Gastroesophageal sphincter (tissue), 4 donors: ENCODE measurements at regions not wholly inside any gene's neighbourhood (a gene's known extent, or its start where the extent isn't known, plus 50 kb on each side); places are given as distances from the start of the nearest gene placed in this dataset.

ENCODE experiments used
- ATAC-seq: fragments of 150-250 bp; one replicate; pipeline ENCODE4 v1.9.1; 2016; ENCODE audit warnings: mild to moderate bottlenecking, moderate library complexity
- H3K27ac ChIP-seq, 4 donors: fragments of 200-600 bp; sonication (generic) in 3 of 4; 1 replicate in 3 of 4; 2 replicates in 1 of 4; pipeline ENCODE4 v1.5.1; 2016 to 2019
- H3K27me3 ChIP-seq: fragments of 200-600 bp; sonication (generic); one replicate; pipeline ENCODE4 v1.5.1; 2019
- H3K36me3 ChIP-seq, 2 donors: fragments of 200-600 bp; sonication (generic); one replicate each; pipeline ENCODE4 v1.5.1; 2019; ENCODE audit warnings: control low read depth in 1 of 2
- H3K4me1 ChIP-seq, 3 donors: fragments of 200-600 bp; sonication (generic); 1 replicate in 2 of 3; 2 replicates in 1 of 3; pipeline ENCODE4 v1.5.1; 2016 to 2019; ENCODE audit warnings: control low read depth in 2 of 3
- H3K4me3 ChIP-seq, 2 donors: fragments of 200-600 bp; sonication (generic); one replicate each; pipeline ENCODE4 v1.5.1; 2019; ENCODE audit warnings: mild to moderate bottlenecking in 1 of 2, moderate library complexity in 1 of 2
- H3K9me3 ChIP-seq, 3 donors: fragments of 200-600 bp; sonication (generic); one replicate each; pipeline ENCODE4 v1.5.1; 2017 to 2019; ENCODE audit warnings: control low read depth in 2 of 3
- EP300 ChIP-seq: sonication (generic); formaldehyde crosslinking; IDR thresholded peaks from one replicate; pipeline ENCODE4 v1.6.1; 2017; ENCODE audit warnings: antibody characterized with exemption, mild to moderate bottlenecking
- POLR2A ChIP-seq, 2 donors: fragments of 450-650 bp; IDR thresholded peaks; one replicate each; pipeline ENCODE4 v1.6.1; 2017; ENCODE audit warnings: antibody characterized with exemption in 2 of 2, mild to moderate bottlenecking in 2 of 2, moderate library complexity in 1 of 2
- POLR2AphosphoS5 ChIP-seq: sonication (generic); formaldehyde crosslinking; IDR thresholded peaks from one replicate; pipeline ENCODE4 v1.6.1; 2017; ENCODE audit warnings: antibody characterized with exemption
- WGBS, 2 donors: methylation state at CpG; one replicate each; pipeline ENCODE4 v1.1.5; 2018; ENCODE audit warnings: low coverage in 1 of 2; 5-methylcytosine and 5-hydroxymethylcytosine counted together
- TF ChIP-seq, protein P1 (sequence below), 4 experiments: fragments of 200-600 bp in 2 of 4; fragments of 450-650 bp in 2 of 4; sonication (generic) in 1 of 4; IDR thresholded peaks; one replicate each; pipeline ENCODE4 v1.5.1; 2017 to 2019; ENCODE audit warnings: antibody characterized with exemption in 4 of 4, mild to moderate bottlenecking in 2 of 4, moderate library complexity in 2 of 4

DNA sequence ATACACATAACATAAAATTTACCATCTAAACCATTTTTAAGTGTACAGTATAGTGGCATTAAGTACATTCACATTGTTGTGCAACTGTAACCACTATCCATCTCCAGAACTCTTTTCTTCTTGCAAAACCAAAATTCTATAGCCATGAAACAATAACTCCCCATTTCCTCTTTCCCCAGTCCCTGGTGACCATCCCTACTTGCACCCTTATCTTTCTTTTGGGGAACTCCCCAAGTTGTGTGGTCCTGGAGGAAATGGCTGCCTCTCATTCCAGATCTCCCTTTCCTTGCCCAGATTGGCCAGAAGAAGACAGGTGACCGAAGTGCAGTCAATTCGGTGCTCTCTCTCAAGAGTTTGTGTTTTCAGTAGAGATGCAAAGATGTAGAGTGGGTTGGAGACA is 389.6 kb upstream of the C1orf87 start:
- no peak overlapping the region for H3K27ac ChIP-seq
- no peaks in the 10 kb centered on the region for H3K4me1 ChIP-seq
- no peaks in the 10 kb centered on the region for H3K9me3 ChIP-seq
- WGBS, 2 donors = no CpG with 5 or more reads among the region's 2 CpGs
- TF ChIP-seq, protein P1, sequence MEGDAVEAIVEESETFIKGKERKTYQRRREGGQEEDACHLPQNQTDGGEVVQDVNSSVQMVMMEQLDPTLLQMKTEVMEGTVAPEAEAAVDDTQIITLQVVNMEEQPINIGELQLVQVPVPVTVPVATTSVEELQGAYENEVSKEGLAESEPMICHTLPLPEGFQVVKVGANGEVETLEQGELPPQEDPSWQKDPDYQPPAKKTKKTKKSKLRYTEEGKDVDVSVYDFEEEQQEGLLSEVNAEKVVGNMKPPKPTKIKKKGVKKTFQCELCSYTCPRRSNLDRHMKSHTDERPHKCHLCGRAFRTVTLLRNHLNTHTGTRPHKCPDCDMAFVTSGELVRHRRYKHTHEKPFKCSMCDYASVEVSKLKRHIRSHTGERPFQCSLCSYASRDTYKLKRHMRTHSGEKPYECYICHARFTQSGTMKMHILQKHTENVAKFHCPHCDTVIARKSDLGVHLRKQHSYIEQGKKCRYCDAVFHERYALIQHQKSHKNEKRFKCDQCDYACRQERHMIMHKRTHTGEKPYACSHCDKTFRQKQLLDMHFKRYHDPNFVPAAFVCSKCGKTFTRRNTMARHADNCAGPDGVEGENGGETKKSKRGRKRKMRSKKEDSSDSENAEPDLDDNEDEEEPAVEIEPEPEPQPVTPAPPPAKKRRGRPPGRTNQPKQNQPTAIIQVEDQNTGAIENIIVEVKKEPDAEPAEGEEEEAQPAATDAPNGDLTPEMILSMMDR (IDR thresholded peaks at IDR 0.05) = no peak
- no peak for TF ChIP-seq EP300
- no peak for TF ChIP-seq POLR2A (IDR thresholded peaks at IDR 0.05)
- no peak for TF ChIP-seq POLR2AphosphoS5
- H3K36me3 ChIP-seq = no peaks in the 10 kb centered on the region
- H3K27me3 ChIP-seq = no peaks in the 10 kb centered on the region
- no peak overlapping the region for H3K4me3 ChIP-seq
- no peak for ATAC-seq

DNA sequence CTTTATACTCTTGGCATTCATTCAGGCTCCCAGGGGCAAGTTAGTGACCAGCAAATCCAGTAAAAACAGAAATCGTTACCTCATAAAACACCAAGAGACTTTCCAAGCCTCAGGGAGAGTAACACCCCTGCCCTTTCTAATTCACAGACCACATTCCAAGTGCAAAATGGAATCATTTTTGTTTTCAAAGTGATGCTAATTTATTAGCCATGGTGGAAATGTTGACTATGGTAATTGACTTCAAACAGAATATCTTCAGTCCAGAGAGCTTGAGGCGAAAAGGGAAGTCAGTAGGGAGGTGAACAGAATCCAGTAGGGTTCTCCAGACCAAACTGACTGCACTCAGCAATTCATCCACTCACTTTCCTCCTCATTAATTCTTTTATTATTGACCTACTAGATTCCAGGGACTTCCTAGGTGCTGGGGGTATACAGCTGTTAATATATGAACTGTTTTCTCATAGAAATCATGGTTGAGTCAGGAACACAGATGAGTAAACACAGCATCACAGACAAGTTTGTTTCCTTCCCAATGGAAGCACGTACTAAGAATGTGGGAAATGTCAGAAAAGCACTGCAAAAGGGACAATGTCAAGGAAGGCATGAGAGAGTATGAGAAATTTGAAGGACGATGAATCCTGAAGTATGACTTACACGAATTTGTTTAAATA is 388.5 kb upstream of the C1orf87 start:
- no peak overlapping the region for H3K4me3 ChIP-seq
- ATAC-seq = no peak
- no peaks in the 10 kb centered on the region for H3K27me3 ChIP-seq
- H3K4me1 ChIP-seq = no peaks in the 10 kb centered on the region
- no peak for TF ChIP-seq POLR2AphosphoS5
- TF ChIP-seq POLR2A (IDR thresholded peaks at IDR 0.05) = no peak
- no peak for TF ChIP-seq EP300
- TF ChIP-seq, protein P1 (IDR thresholded peaks at IDR 0.05) = no peak
- WGBS, 2 donors = 66 to 85% methylated on average over 5 of the region's 5 CpGs
- no peaks in the 10 kb centered on the region for H3K36me3 ChIP-seq
- peaks cover 0 to 4% (median 0%) of the 10 kb centered on the region in 3 donors for H3K9me3 ChIP-seq
- no peak overlapping the region for H3K27ac ChIP-seq

DNA sequence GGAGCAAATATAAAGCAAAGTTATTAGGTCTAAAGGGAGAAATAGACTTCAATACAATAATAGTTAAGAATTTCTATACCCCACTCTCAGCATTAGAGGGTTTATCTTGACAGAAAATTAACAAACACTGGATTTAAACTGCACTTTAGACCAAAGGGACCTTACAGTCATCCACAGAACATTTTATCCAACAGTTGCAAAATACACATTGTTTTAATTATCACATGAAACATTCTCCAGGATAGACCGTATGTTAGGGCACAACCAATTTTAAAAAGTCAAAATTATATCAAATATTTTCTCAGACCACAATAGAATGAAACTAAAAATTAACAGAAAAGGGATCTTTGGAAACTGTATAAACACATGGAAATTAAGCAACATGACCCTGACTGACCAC is 384.5 kb upstream of the C1orf87 start:
- H3K27ac ChIP-seq = no peak overlapping the region
- TF ChIP-seq POLR2AphosphoS5 = no peak
- WGBS, 2 donors = 75 to 89% methylated on average over 1 of the region's 1 CpG
- no peaks in the 10 kb centered on the region for H3K4me1 ChIP-seq
- no peaks in the 10 kb centered on the region for H3K27me3 ChIP-seq
- peaks cover 0 to 21% (median 0%) of the 10 kb centered on the region in 3 donors for H3K9me3 ChIP-seq
- no peak for ATAC-seq
- H3K36me3 ChIP-seq = no peaks in the 10 kb centered on the region
- no peak overlapping the region for H3K4me3 ChIP-seq

GRCh38 chr1:60449876-60450275 is 376.3 kb upstream of the C1orf87 start:
- Histone ChIP-seq H3K4me3 (no peak overlapping the region), H3K36me3 (no peaks in the 10 kb centered on the region), H3K27ac (no peak overlapping the region), H3K4me1 (no peaks in the 10 kb centered on the region), H3K9me3 (peaks cover 0 to 7% (median 0%) of the 10 kb centered on the region in 3 donors), H3K27me3 (no peaks in the 10 kb centered on the region)
- TF ChIP-seq POLR2A (IDR thresholded peaks at IDR 0.05) = no peak
- no peak for TF ChIP-seq POLR2AphosphoS5
- TF ChIP-seq EP300 = no peak
- TF ChIP-seq, protein P1 (IDR thresholded peaks at IDR 0.05) = no peak
- 54 to 86% methylated on average over 1 of the region's 1 CpG for WGBS, 2 donors
- no peak for ATAC-seq

GRCh38 chr1:60448850-60449249 is 375.3 kb upstream of the C1orf87 start:
- 36 to 60% methylated on average over 1 of the region's 1 CpG for WGBS, 2 donors
- Histone ChIP-seq H3K27me3 (no peaks in the 10 kb centered on the region), H3K4me1 (no peaks in the 10 kb centered on the region), H3K36me3 (no peaks in the 10 kb centered on the region), H3K4me3 (no peak overlapping the region), H3K9me3 (peaks cover 0 to 7% (median 0%) of the 10 kb centered on the region in 3 donors), H3K27ac (no peak overlapping the region)
- TF ChIP-seq, protein P1 (IDR thresholded peaks at IDR 0.05) = no peak
- no peak for TF ChIP-seq EP300
- no peak for TF ChIP-seq POLR2A (IDR thresholded peaks at IDR 0.05)
- no peak for ATAC-seq
